HG02642 (cell line): ENCODE measurements at regions not wholly inside any gene's neighbourhood (a gene's known extent, or its start where the extent isn't known, plus 50 kb on each side); places are given as distances from the start of the nearest gene placed in this dataset.
A peak's percentile ranks its signal among the peaks of the same experiment; 100 is the strongest.

Experiments used
- ATAC-seq: cut with Tn5 transposase; IDR thresholded peaks from one replicate; pipeline ENCODE4 v1.9.1; 2021; ENCODE audit warnings: mild to moderate bottlenecking; ENCODE audit not compliant: unreplicated experiment, poor library complexity

GRCh38 chr9:103992938-103993579 lies 101.0 kb upstream of the SMC2 start:
- ATAC-seq = no peak

GRCh38 chr9:103997856-103998370 lies 96.2 kb upstream of the SMC2 start:
- ATAC-seq = no peak

GRCh38 chr9:103999375-104000062 lies 94.6 kb upstream of the SMC2 start:
- no peak for ATAC-seq

GRCh38 chr9:104009826-104010225 lies 84.3 kb upstream of the SMC2 start:
- ATAC-seq = no peak

GRCh38 chr9:104022083-104022482 lies 72.0 kb upstream of the SMC2 start:
- ATAC-seq = no peak

DNA sequence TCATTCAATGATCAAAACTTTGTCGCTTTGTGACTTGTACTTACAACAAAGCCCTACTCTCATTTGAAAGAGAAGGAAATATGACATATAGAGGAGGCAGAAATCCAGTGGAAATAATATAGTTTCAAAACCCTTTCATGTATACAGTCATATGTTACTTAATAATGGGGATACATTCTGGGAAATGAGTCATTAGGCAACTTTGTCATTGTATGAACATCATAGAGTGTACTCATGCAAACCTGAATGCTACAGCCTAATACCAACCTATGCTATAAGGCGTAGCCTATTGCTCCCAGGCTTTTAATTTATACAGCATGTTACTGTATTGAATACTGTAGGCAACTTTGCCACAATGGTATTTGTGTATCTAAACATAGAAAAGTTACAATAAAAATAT lies 69.0 kb upstream of the SMC2 start:
- ATAC-seq = no peak

- no peak for ATAC-seq
These were observed 68.2 kb upstream of the SMC2 start for GRCh38 chr9:104025945-104026344.

DNA sequence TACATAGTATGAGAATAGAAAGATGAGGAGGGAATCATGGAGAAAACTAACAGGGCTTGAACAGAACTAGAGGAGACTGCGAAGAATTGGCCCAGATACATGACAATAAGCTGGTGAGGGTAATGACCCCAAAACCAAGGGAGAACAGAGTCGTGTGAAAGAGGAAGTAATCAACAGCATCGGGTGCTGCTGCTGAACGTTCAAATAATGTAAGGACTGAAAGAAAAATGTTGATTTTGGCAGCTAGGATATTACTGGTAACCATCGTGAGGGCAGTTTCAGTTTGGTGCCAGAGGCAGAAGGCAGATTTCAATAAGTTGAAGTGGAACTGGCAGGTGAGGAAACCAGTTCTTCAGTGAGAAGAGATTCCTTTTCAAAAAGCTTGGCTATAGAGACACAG lies 66.8 kb upstream of the SMC2 start:
- peak; percentile 55 for ATAC-seq

DNA sequence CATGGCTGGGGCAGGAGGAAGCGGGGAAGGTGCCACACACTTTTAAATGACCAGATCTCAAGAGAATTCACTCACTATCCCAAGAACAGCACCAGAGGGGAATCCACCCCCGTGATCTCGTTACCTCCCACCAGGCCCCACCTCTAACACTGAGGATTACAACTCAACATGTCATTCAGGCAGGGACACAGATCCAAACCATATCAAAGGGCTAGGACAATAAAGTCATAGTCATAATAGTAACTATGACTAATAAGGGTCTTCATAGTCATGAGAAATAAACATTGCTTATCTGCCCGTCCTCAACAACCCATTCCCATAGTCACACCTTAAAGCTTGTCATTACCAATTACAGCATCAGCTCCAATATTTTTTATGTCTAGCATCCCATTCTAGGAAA lies 65.3 kb upstream of the SMC2 start:
- ATAC-seq = peak; percentile 52
